ENCODE measurements at regions not wholly inside any gene's neighbourhood (a gene's known extent, or its start where the extent isn't known, plus 50 kb on each side); places are given as distances from the start of the nearest gene placed in this dataset.
A peak's percentile ranks its signal among the peaks of the same experiment; 100 is the strongest.

DNA sequence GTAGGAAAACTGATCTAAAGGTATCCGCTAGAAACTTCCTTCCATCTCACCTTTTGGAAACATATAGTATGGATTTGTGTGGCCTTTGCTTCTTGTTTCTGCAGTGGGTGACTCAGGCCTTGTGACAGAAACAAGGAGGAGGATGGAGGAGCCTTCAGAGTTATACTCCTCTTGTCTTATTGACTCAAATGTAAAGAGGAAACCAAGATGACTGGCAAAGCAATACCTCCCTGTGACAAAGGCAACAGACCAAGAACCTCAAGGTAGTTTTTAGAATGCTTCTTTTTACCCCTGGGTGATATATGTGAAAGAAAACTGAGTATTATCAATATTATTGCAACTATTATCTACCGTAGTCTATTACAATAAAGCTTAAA lies 123.3 kb upstream of the SLIT3 start:
- Histone ChIP-seq H3K9me3 (replicated peaks in 1 of 11) (peaks cover 0 to 4% (median 0%) of the 10 kb centered on the region in 11 experiments; a peak in 2 of 22 replicates), H3K4me3 (no peak overlapping the region), H3K4me2 (no peak overlapping the region), H3K36me3 (no peaks in the 10 kb centered on the region), H3K9ac (no peak overlapping the region), H3K4me1 (0 out of 20 replicates have a peak, but pooled peaks cover 0 to 7% (median 0%) of the 10 kb centered on the region in 10 experiments), H4K20me1 (no peaks in the 10 kb centered on the region), H3K27ac (no peak overlapping the region), H3K27me3 (no peaks in the 10 kb centered on the region)
- TF ChIP-seq Cebpa-rat (IDR thresholded peaks at IDR 0.05), result no peak

DNA sequence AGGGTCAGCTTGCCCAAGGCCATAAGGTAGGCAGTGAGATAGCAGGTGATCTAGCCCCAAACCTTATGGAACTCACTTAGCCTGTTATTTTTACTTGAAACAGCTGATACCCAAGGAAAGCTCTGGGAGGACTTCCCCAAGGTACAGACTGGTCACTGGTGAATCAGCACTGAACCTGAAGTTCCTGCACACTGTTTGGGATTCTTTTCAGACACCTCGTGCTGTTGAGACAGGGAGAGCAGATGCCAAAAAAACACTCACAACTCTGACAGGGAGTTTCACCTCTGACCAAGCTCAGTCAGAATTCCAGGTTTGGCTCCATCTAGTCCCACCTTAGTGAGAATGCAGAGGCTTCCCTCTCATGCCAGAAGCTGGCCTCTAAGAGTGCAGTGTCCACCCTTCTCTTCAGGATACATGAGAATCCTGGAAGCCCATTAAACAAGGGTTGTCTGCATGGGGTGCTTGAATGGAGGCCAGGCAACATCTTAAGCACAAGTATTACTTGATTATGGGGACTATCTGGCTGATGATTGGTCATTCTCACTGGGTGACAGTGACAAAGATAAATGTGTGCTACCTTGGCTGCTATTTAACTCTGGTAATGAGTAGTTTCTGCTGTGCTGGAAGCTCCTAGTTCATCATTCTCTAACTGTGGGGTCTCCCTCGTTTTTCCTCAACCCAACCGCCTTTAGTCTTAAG lies 122.8 kb upstream of the SLIT3 start:
- no peak for TF ChIP-seq Cebpa-rat (IDR thresholded peaks at IDR 0.05)
- Histone ChIP-seq H3K4me1 (0 out of 20 replicates have a peak, but pooled peaks cover 0 to 7% (median 0%) of the 10 kb centered on the region in 10 experiments), H3K9me3 (replicated peaks in 1 of 11) (peaks cover 0 to 4% (median 0%) of the 10 kb centered on the region in 11 experiments; a peak in 3 of 22 replicates), H3K36me3 (no peaks in the 10 kb centered on the region), H4K20me1 (no peaks in the 10 kb centered on the region), H3K4me2 (no peak overlapping the region), H3K27ac (no peak overlapping the region), H3K27me3 (no peaks in the 10 kb centered on the region), H3K9ac (no peak overlapping the region), H3K4me3 (no peak overlapping the region)

DNA sequence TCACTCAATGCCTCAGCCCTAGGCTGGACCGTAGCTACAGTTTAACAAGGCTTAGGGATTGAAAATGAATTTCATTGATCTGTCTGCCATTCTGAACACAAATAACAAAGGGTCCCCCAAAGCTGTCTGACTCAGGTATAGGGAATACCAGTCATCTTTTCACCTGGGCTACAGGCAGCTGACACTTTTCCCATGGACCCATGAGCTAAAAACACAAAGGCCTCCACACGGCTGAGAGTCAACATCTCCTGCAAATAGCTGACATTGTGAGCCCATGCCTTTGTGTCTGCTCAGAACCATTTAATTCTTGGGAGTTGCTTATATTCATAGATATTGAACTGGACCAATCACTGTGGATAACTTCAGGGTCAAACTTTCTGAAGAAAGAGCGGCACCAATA lies 121.1 kb upstream of the SLIT3 start:
- TF ChIP-seq Cebpa-rat (IDR thresholded peaks at IDR 0.05), result no peak
- Histone ChIP-seq H3K36me3 (no peaks in the 10 kb centered on the region), H3K27ac (no peak overlapping the region), H4K20me1 (no peaks in the 10 kb centered on the region), H3K4me1 (peaks cover 7 to 17% (median 13%) of the 10 kb centered on the region in 10 experiments), H3K4me2 (peak overlapping the region in 1 of 11 experiments; percentile 7; a peak in 2 of 22 replicates), H3K27me3 (peaks cover 0 to 6% (median 0%) of the 10 kb centered on the region in 11 experiments; a peak in 2 of 22 replicates), H3K4me3 (no peak overlapping the region), H3K9me3 (replicated peaks in 1 of 11) (peaks cover 0 to 4% (median 0%) of the 10 kb centered on the region in 11 experiments; a peak in 4 of 22 replicates), H3K9ac (no peak overlapping the region)

DNA sequence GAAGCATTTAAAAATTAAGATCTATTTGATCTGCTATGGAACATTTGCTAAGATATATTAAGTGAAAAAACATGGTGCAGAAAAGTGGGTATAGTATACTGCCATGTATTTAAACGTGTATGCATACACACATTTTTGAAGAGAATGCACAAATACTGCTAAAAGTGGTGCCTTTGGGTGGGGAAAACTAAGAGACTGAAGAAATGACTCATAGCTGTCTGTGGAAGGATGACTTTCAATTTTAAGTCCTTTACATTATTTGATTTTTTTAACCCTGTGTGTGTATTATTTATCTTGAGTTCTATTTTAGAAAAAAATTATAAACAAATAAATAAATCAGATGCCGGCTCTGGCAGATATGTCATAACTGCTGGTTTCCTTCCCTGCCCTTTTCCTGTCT lies 120.7 kb upstream of the SLIT3 start:
- H4K20me1 ChIP-seq, result no peaks in the 10 kb centered on the region
- H3K27me3 ChIP-seq, result peaks cover 0 to 6% (median 0%) of the 10 kb centered on the region in 11 experiments; a peak in 2 of 22 replicates
- no peak overlapping the region for H3K4me3 ChIP-seq
- no peaks in the 10 kb centered on the region for H3K36me3 ChIP-seq
- peaks cover 11 to 22% (median 17%) of the 10 kb centered on the region in 10 experiments for H3K4me1 ChIP-seq
- peaks cover 0 to 4% (median 0%) of the 10 kb centered on the region in 11 experiments; a peak in 4 of 22 replicates for H3K9me3 ChIP-seq (replicated peaks in 1 of 11)
- no peak overlapping the region for H3K27ac ChIP-seq
- TF ChIP-seq Cebpa-rat (IDR thresholded peaks at IDR 0.05), result no peak
- no peak overlapping the region for H3K9ac ChIP-seq
- peak overlapping the region in 1 of 11 experiments; percentile 7; a peak in 2 of 22 replicates for H3K4me2 ChIP-seq

DNA sequence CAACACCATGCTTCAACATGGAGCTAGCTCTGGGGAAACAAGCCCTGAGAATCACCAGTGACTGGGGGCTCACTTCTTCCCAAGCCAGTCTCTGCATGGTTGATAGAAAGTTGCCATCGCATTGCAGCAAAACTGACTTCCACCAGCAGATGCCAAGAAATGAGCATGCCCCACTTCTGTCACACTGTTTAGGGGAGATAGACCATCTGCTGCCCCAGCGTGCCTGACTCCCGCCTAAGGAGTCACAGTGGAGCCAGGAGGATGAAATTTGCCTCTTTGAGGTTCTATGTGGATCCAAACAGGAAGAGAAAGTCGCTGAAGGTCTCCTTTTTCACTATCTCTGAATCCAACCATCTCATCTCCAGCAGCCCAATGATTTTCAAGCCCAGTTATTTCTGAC lies 116.7 kb upstream of the SLIT3 start:
- H3K27me3 ChIP-seq, result peaks cover 0 to 6% (median 0%) of the 10 kb centered on the region in 11 experiments; a peak in 2 of 22 replicates
- peaks cover 19 to 33% (median 28%) of the 10 kb centered on the region in 10 experiments for H3K4me1 ChIP-seq
- peak overlapping the region; percentile 62 to 92 (median 76) for H3K4me2 ChIP-seq
- no peak for TF ChIP-seq Cebpa-rat (IDR thresholded peaks at IDR 0.05)
- H3K36me3 ChIP-seq, result no peaks in the 10 kb centered on the region
- H3K9me3 ChIP-seq (replicated peaks in 1 of 11), result peaks cover 0 to 4% (median 0%) of the 10 kb centered on the region in 11 experiments; a peak in 4 of 22 replicates
- H3K27ac ChIP-seq, result no peak overlapping the region
- H4K20me1 ChIP-seq, result no peaks in the 10 kb centered on the region
- no peak overlapping the region for H3K9ac ChIP-seq
- no peak overlapping the region for H3K4me3 ChIP-seq

DNA sequence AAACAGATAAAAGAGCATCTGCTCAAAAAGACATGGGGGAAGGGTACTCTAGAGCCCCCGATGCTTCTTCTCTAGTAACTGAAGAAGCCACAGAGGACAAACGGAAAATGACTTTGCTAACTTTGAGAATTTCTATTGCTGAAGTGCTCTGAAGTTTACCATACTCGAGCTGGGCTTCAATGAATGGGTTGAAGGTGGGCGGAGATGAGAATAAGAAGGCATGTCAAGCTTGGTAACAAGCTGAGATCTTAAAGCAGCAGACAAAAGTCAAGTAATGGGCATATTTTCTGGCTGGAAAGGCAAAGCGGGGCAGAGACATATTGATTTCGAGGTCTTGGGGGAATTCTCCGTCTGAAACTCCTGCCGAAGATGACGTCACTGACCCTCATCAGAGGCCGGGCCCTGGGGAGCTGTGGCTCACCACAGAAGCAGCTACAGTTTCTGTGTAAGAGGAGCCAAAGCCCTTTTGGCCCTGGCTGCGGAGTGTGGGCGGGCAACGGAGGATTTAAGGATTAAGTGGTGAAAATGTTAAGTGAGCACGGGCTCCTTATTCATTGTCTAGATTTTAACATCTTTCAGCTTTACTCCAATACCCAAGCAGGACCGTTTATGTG lies 115.8 kb upstream of the SLIT3 start:
- Histone ChIP-seq H3K9me3 (replicated peaks in 1 of 11) (peaks cover 0 to 4% (median 0%) of the 10 kb centered on the region in 11 experiments; a peak in 4 of 22 replicates), H3K4me2 (peak overlapping the region; percentile 62 to 92 (median 76)), H3K4me3 (peak overlapping the region in 5 of 10 experiments; percentile 5 to 37 (median 13); a peak in 5 of 20 replicates), H3K36me3 (no peaks in the 10 kb centered on the region), H4K20me1 (no peaks in the 10 kb centered on the region), H3K4me1 (peaks cover 19 to 33% (median 28%) of the 10 kb centered on the region in 10 experiments), H3K27ac (no peak overlapping the region), H3K27me3 (peaks cover 0 to 6% (median 0%) of the 10 kb centered on the region in 11 experiments; a peak in 2 of 22 replicates), H3K9ac (peak overlapping the region in 1 of 11 experiments; percentile 0; a peak in 2 of 22 replicates)
- TF ChIP-seq Cebpa-rat (IDR thresholded peaks at IDR 0.05), result no peak

DNA sequence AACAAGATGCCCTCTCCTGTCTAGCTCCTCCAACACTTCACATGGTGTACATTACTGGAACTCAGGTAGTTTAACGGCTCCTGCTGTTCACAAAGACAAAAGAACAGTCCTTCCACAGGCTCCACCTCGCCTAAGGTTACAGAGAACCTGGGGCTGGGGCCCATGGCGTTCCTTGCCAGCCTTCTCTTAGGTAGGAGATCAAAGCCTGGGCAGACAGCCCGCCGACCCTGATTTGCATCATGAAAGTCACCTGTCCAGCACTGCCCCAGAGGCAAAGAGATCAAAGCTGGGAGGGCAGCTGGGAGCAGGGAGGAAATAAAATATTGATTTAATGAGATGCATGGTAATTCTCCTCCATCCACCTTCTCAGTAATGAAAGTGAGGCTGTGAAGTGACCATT lies 115.0 kb upstream of the SLIT3 start:
- Histone ChIP-seq H3K9ac (no peak overlapping the region), H3K9me3 (replicated peaks in 1 of 11) (peaks cover 0 to 4% (median 0%) of the 10 kb centered on the region in 11 experiments; a peak in 4 of 22 replicates), H4K20me1 (no peaks in the 10 kb centered on the region), H3K4me3 (no peak overlapping the region), H3K36me3 (no peaks in the 10 kb centered on the region), H3K27ac (no peak overlapping the region), H3K27me3 (peaks cover 0 to 6% (median 0%) of the 10 kb centered on the region in 11 experiments; a peak in 2 of 22 replicates), H3K4me1 (peaks cover 19 to 33% (median 28%) of the 10 kb centered on the region in 10 experiments), H3K4me2 (peak overlapping the region in 10 of 11 experiments; percentile 62 to 92 (median 76); a peak in 18 of 22 replicates)
- no peak for TF ChIP-seq Cebpa-rat (IDR thresholded peaks at IDR 0.05)

DNA sequence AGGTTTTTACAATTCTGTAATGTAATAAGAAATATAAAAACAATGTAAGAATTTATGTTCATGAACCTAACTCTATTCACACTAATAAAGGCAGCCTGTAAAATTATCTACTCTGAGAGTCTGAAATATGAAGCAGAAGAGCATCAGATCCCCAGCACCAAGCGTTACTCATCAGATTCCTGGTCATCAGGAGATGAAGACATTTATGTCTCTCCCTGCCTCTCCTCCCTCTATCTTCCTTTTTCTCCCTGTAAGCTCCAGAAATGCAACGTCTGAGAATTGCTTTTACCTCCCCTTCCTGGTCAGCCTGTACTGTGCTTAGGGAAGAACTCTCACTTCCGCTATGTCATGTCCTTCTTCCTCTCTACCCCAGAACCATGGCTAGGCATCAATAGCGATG lies 114.4 kb upstream of the SLIT3 start:
- Histone ChIP-seq H3K4me1 (peaks cover 19 to 33% (median 28%) of the 10 kb centered on the region in 10 experiments), H3K4me2 (peak overlapping the region in 7 of 11 experiments; percentile 62 to 92 (median 77); a peak in 9 of 22 replicates), H3K27me3 (peaks cover 0 to 6% (median 0%) of the 10 kb centered on the region in 11 experiments; a peak in 2 of 22 replicates), H3K27ac (no peak overlapping the region), H3K9ac (no peak overlapping the region), H3K4me3 (no peak overlapping the region), H3K9me3 (replicated peaks in 1 of 11) (peaks cover 0 to 4% (median 0%) of the 10 kb centered on the region in 11 experiments; a peak in 4 of 22 replicates), H4K20me1 (no peaks in the 10 kb centered on the region), H3K36me3 (no peaks in the 10 kb centered on the region)
- TF ChIP-seq Cebpa-rat (IDR thresholded peaks at IDR 0.05), result no peak

DNA sequence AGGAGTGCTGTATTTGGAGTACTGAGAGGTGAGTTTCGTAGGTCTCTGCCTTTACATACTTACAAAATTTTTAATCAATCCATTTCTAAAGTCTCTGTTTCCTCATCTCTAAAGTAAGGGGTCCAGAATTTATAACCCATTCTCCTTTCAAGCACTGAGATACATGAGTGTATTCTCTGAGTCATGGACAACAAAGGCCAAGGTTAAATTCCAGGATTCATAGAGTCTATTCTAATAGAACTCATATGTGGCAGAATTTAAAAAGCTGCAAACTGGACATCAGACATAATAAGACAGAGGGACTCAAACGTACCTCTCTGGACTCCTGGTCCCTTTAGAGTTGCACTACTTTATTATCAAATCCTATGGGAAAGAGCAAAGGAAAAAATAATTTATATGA lies 112.5 kb upstream of the SLIT3 start:
- Histone ChIP-seq H4K20me1 (no peaks in the 10 kb centered on the region), H3K27ac (no peak overlapping the region), H3K27me3 (peaks cover 0 to 6% (median 0%) of the 10 kb centered on the region in 11 experiments; a peak in 2 of 22 replicates), H3K9ac (no peak overlapping the region), H3K4me2 (no peak overlapping the region), H3K36me3 (no peaks in the 10 kb centered on the region), H3K4me1 (peaks cover 19 to 31% (median 28%) of the 10 kb centered on the region in 10 experiments), H3K9me3 (replicated peaks in 1 of 11) (no peaks in the 10 kb centered on the region; a peak in 2 of 22 replicates), H3K4me3 (no peak overlapping the region)
- TF ChIP-seq Cebpa-rat (IDR thresholded peaks at IDR 0.05), result no peak

Measured in BLaER1 treated with 17β-estradiol and CSF1 and Interleukin-3, amounts not matched to agents 10 nM and 100 nM (cell line).